Fibroblast of villous mesenchyme (primary cell): ENCODE measurements at regions not wholly inside any gene's neighbourhood (a gene's known extent, or its start where the extent isn't known, plus 50 kb on each side); places are given as distances from the start of the nearest gene placed in this dataset.
"Not testable (repeated sequence)": the region's sequence is repeated elsewhere in the genome, so short reads cannot be mapped to it uniquely, and the experiment has no call there.

Experiments
- DNase-seq: peaks from one replicate; pipeline ENCODE4 v3.0.0-alpha.2; 2010; ENCODE audit warnings: low read depth
- H3K4me3 ChIP-seq: 2 replicates; pipeline ENCODE4 v1.5.1; 2011; ENCODE audit warnings: low read depth, mild to moderate bottlenecking, low read length
- CTCF ChIP-seq: IDR thresholded peaks from 2 replicates; pipeline ENCODE4 v1.5.1; 2012; ENCODE audit warnings: low read depth, mild to moderate bottlenecking, low read length; ENCODE audit not compliant: insufficient read depth

- no peak for TF ChIP-seq CTCF
- no peak overlapping the region for H3K4me3 ChIP-seq
These were observed 149.4 kb upstream of the TUSC1 start for GRCh38 chr9:25827626-25828025.

DNA sequence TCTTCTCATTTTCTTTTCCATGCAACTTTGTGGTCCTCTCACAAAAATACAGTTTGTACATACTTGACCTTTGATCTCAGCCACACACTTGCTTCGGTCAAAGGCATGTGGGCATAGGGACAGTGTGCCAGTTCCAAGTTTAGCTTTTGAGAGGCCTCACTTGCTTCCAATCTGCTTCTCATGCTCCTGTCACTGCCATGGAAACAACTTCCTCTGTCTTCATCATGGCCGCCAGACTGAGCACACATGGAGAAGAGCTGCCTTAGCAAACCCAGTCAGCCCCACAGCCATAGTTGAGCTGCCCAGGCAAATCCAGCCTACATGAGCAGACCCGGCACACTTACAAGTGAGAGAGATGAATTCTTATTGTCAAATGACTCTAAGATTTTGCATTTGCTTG lies 138.2 kb upstream of the TUSC1 start:
- H3K4me3 ChIP-seq = no peak overlapping the region
- no peak for TF ChIP-seq CTCF
- no peak for DNase-seq

More at GRCh38 chr9:25827626-25828025, 149.4 kb upstream of the TUSC1 start:
- no peak for DNase-seq

DNA sequence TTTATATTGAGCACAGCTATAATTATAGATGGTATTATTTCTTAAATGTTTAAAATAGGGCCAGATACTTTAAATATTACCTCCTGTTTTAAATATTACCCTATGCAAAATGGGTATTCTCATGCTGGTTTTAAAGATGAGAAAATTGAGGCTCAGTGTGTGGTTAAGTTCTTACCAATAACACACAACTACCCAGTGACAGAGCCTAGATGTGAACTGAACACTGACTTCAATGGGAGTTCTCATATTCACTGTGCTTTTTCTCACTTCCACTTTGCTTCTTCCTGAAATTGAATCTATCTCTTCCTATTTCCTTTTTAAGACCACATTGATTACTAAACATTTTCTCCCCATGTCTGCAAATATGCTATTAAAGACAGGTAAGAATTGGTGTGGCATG lies 135.8 kb upstream of the TUSC1 start:
- no peak overlapping the region for H3K4me3 ChIP-seq
- no peak for TF ChIP-seq CTCF
- DNase-seq = no peak

GRCh38 chr9:25813478-25813877 lies 135.2 kb upstream of the TUSC1 start:
- no peak overlapping the region for H3K4me3 ChIP-seq
- TF ChIP-seq CTCF = no peak
- no peak for DNase-seq

DNA sequence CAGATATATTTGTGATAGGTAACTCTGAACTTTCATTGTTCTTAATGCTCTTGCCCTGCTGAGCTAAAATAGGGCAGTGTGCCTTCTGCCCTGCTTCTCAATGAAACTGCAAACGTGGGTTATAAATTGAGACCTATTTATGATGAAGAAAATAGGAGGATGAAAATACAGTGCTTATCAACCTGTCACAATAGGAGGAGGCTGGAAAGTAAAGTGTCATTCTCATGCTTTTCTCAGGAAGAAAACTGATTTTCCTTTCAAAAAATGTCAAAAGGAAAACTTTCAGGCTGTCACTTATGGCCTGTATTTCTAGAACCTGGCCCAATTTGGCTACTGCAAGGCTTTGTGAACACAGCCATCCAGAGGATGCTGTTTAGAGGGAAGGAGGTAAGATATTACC lies 130.3 kb upstream of the TUSC1 start:
- H3K4me3 ChIP-seq = no peak overlapping the region
- TF ChIP-seq CTCF = no peak
- DNase-seq = no peak

- H3K4me3 ChIP-seq = no peak overlapping the region
- TF ChIP-seq CTCF = no peak
- no peak for DNase-seq
These were observed 126.6 kb upstream of the TUSC1 start for GRCh38 chr9:25804856-25805255.

GRCh38 chr9:25801989-25802388 lies 123.7 kb upstream of the TUSC1 start:
- not testable (repeated sequence) for DNase-seq, H3K4me3 ChIP-seq
